Muscle layer of duodenum (tissue), 2 donors: ENCODE measurements at regions not wholly inside any gene's neighbourhood (a gene's known extent, or its start where the extent isn't known, plus 50 kb on each side); places are given as distances from the start of the nearest gene placed in this dataset.

Experiments
- H3K27ac ChIP-seq: one replicate; pipeline ENCODE4 v1.7.0; 2013; ENCODE audit warnings: mild to moderate bottlenecking, low read length
- H3K27me3 ChIP-seq: one replicate; pipeline ENCODE4 v1.7.0; 2013; ENCODE audit warnings: low read depth, mild to moderate bottlenecking, control low read depth, low read length
- H3K36me3 ChIP-seq, 2 donors: one replicate each; pipeline ENCODE4 v1.7.0; 2013; ENCODE audit warnings: low read length in 2 of 2, control low read depth in 1 of 2, mild to moderate bottlenecking in 1 of 2; ENCODE audit not compliant: insufficient read depth in 2 of 2, control insufficient read depth in 1 of 2
- H3K4me1 ChIP-seq, 2 donors: one replicate each; pipeline ENCODE4 v1.7.0; 2013; ENCODE audit warnings: low read length in 2 of 2, mild to moderate bottlenecking in 2 of 2, control low read depth in 1 of 2, moderate library complexity in 1 of 2; ENCODE audit not compliant: insufficient read depth in 2 of 2, control insufficient read depth in 1 of 2
- H3K4me3 ChIP-seq, 2 donors: one replicate each; pipeline ENCODE4 v1.7.0; 2013; ENCODE audit warnings: low read length in 2 of 2, low read depth in 1 of 2, mild to moderate bottlenecking in 1 of 2
- H3K9me3 ChIP-seq, 2 donors: one replicate each; pipeline ENCODE4 v1.7.0; 2013; ENCODE audit warnings: low read length in 2 of 2, control low read depth in 1 of 2, mild to moderate bottlenecking in 1 of 2; ENCODE audit not compliant: control insufficient read depth in 1 of 2
- donor health status: healthy.

DNA sequence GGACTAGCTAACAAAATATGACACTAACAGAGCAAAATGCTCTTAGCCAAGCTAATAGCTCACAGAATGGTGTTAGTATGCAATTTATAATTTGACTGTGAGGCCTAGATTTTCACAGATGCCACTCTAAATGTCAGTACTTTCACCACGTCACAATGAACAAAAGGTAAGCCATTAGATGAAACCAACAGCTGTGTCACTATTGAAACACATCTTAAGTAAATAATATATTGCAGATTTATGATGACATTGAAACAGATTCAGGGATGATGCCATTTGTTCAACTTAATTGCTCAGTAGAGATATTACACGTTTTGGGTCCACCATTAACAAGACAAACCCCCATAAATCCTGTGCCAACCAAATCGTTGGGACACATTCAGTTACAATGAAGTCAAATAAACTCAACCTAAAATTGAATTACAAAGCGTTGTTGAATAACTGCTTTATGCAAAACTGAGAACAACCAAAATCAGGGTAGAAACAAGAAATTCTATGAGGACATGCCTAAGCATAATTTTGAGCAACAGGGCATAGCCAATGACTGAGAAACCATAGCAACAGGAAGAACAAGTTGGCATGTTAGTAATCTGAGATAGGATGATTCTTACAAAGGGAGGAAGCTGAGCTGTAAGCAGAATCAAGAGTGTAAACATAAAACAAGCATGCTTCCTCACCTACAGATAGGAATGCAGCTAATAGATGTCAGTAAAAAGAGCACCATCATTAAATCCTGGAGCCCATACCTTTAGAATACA is 85.6 kb upstream of the KHDRBS2 start:
- Histone ChIP-seq H3K9me3 (no peaks in the 10 kb centered on the region), H3K27me3 (no peaks in the 10 kb centered on the region), H3K36me3 (no peaks in the 10 kb centered on the region), H3K27ac (no peak overlapping the region), H3K4me1 (no peaks in the 10 kb centered on the region), H3K4me3 (no peak overlapping the region)

DNA sequence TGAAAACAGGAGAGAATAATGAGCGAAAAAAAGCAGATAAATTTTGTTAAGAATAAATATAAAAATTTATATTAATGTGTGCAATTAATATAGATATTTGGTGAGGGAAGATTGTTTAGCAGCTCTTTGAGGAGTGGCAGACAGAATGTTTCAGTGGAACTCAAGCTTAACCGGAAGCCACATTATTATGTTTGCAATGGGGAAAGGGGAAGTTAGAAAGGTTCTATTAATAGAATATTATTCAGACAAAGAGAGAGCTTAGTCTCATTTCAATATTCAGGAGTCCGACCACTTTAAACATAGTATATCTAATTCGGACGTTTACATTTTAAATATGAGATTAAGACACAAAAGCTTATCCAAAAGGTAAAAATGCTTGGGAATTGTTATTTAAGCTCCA is 81.6 kb upstream of the KHDRBS2 start:
- Histone ChIP-seq H3K4me1 (no peaks in the 10 kb centered on the region), H3K27me3 (no peaks in the 10 kb centered on the region), H3K36me3 (no peaks in the 10 kb centered on the region), H3K4me3 (no peak overlapping the region), H3K9me3 (no peaks in the 10 kb centered on the region), H3K27ac (no peak overlapping the region)

DNA sequence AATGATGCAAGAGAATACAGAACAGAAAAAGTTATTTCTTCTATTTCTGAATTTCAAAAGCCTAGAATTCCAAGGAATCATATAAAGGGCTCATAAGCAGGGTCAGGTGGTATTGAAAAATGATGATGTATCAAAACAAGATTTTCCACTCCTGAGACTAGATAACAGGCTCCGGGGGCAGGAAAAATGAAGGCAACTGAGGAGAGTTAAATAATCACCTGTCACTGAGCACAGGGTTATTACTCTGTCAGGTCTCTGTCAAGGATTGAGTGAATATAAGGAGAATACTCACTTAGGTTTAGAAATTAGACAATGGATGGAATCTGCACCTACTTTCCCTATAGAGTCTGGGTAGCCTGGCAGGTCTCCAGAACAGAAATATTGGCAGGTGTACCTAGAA is 76.1 kb upstream of the KHDRBS2 start:
- Histone ChIP-seq H3K27me3 (no peaks in the 10 kb centered on the region), H3K36me3 (no peaks in the 10 kb centered on the region)

DNA sequence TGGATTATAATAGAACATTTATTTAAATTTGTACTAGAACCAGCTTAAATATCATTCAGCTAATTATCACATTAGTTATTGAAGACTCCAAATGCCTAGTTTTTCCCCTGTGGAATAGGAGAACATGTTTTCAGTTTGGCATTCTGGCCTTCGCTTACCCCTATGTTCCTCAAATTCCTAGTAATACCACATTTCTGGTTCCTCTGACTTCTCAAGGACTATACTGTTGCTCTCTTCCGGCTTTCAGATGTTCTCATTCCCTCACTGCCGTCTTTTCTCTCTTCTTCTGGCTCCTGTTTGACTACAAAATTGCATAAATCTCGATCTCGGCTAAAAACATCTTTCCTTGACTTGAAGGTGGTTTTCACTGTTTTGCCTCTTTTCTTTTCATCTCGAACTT is 71.8 kb upstream of the KHDRBS2 start:
- no peaks in the 10 kb centered on the region for H3K9me3 ChIP-seq
- H3K4me1 ChIP-seq = no peaks in the 10 kb centered on the region
- H3K4me3 ChIP-seq = no peak overlapping the region
- H3K36me3 ChIP-seq = no peaks in the 10 kb centered on the region
- no peak overlapping the region for H3K27ac ChIP-seq
- no peaks in the 10 kb centered on the region for H3K27me3 ChIP-seq

More for the DNA sequence above, 76.1 kb upstream of the KHDRBS2 start:
- H3K4me1 ChIP-seq = no peaks in the 10 kb centered on the region
- no peaks in the 10 kb centered on the region for H3K9me3 ChIP-seq
- H3K4me3 ChIP-seq = no peak overlapping the region
- no peak overlapping the region for H3K27ac ChIP-seq

DNA sequence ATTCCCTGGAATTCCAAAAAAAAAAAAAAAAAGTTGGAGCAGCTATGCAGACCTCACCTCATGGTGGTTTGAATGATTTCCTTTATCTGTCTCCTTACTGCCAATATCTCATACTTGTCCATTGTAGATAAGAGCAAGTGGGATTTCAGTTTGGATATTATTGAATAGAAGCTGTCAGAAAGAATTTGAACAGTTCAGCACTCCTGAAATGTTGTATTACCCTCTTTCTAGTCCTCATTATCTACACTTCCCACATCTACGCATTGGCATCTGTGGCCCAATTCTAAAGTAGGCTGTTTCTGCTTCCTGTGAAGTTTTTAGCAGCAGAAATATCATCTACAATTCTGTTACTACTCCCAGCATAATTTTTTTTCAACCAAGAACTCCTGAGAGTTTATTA is 68.2 kb upstream of the KHDRBS2 start:
- Histone ChIP-seq H3K4me3 (no peak overlapping the region), H3K9me3 (no peaks in the 10 kb centered on the region), H3K4me1 (no peaks in the 10 kb centered on the region), H3K36me3 (no peaks in the 10 kb centered on the region), H3K27ac (no peak overlapping the region), H3K27me3 (no peaks in the 10 kb centered on the region)

DNA sequence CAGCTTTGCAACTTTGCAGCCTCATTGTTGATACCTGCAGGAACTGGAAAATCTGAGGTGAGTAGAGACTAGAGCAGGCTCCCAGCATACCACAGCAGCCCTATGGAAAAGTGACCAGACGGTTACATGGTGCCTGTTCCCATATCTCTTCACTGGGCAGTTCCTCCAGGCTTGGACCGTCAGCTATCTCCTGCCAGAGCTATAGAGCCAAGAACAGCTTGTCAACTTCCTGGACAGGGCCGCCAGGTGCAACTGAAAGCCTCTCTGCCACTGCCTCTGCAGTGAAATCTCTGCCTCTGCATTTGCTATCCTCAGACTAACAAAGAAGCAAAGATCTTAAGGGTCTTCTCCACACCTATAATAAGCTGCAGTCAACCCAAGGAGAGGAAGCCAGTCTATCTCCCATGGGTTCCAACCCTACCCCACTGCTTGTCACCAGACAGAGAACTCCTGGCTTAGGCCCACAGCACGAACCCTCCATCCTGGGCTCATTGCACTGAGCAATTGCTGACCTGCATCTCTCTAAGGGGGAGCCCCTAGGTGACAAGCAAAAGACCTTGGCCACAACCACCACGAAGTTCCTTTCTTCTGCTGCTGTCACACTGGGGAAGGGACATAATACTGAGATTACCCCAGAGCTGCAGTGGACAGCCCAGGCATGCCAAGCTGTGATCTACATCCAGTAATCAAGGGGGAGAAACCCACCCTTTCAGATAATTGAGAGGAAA is 60.1 kb upstream of the KHDRBS2 start:
- no peaks in the 10 kb centered on the region for H3K4me1 ChIP-seq
- no peaks in the 10 kb centered on the region for H3K36me3 ChIP-seq
- no peaks in the 10 kb centered on the region for H3K27me3 ChIP-seq
- H3K9me3 ChIP-seq = no peaks in the 10 kb centered on the region
- no peak overlapping the region for H3K27ac ChIP-seq
- no peak overlapping the region for H3K4me3 ChIP-seq

DNA sequence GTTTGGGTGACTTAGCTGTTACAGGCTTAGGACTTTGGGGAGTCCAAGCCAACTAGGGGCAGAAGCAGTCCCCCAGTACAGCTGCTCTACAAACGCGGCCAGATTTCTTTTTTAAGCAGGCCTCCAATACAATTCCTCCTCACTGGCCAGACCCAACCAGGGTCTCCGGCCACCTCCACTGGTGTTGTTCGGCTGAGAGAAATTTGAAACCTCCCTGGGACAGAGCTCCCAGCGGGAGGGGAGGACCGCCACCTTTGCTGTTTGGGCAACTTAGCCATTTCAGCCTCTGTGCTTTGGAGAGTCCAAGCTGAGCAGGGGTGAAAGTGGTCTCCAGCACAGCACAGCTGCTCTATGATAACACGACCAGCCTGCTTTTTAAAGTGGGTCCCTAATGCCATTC is 59.4 kb upstream of the KHDRBS2 start:
- no peak overlapping the region for H3K4me3 ChIP-seq
- H3K27me3 ChIP-seq = no peaks in the 10 kb centered on the region
- H3K9me3 ChIP-seq = no peaks in the 10 kb centered on the region
- H3K27ac ChIP-seq = no peak overlapping the region
- no peaks in the 10 kb centered on the region for H3K4me1 ChIP-seq
- no peaks in the 10 kb centered on the region for H3K36me3 ChIP-seq

DNA sequence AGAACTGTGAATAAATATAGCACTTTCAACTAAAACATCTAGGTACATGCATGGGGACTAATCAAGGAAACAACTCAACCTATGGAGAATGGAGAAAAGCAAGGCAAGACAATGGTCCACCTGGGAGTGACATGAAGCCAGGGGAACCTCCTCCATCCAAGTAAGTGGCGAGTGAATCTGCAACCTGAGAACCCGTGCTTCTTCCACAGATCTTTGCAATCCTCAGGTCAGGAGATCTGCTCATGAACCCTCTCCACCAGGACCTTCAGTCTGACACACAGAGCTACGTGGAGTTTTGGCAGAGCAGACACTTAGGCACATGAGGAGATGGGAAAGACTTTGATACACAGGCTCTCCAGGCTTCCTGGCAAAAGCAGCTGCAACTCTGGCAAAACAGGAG is 58.8 kb upstream of the KHDRBS2 start:
- H3K27ac ChIP-seq = no peak overlapping the region
- H3K4me1 ChIP-seq = no peaks in the 10 kb centered on the region
- no peaks in the 10 kb centered on the region for H3K9me3 ChIP-seq
- H3K27me3 ChIP-seq = no peaks in the 10 kb centered on the region
- H3K4me3 ChIP-seq = no peak overlapping the region
- no peaks in the 10 kb centered on the region for H3K36me3 ChIP-seq

DNA sequence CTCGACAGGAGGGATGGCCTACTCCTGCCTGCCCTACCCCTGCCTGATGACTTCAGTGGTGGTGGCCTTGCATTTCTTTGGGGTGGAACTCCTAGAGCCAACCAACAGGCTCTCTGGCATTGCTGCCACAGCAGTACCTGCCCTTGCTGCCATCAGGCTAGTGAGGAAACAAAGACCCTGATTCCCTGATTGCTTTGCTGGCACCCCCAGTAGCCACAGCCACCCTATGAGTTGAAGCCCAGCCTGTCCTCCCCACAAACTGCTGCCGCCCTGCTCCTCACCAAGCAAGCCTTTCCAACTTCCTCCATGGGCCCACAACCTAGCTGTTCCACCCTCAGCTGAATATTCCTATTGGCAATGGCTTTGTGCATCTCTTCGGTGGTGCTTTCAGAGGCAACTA is 52.5 kb upstream of the KHDRBS2 start:
- Histone ChIP-seq H3K27ac (no peak overlapping the region), H3K4me3 (no peak overlapping the region), H3K4me1 (no peaks in the 10 kb centered on the region)

More for the DNA sequence above, 52.5 kb upstream of the KHDRBS2 start:
- Histone ChIP-seq H3K9me3 (no peaks in the 10 kb centered on the region), H3K36me3 (no peaks in the 10 kb centered on the region), H3K27me3 (no peaks in the 10 kb centered on the region)
